HUDEP-2 (cell line): ENCODE measurements at regions not wholly inside any gene's neighbourhood (a gene's known extent, or its start where the extent isn't known, plus 50 kb on each side); places are given as distances from the start of the nearest gene placed in this dataset.
"Not testable (repeated sequence)": the region's sequence is repeated elsewhere in the genome, so short reads cannot be mapped to it uniquely, and the experiment has no call there.

Source experiments
- DNase-seq, 76 experiments: peaks; one replicate each; lab custom pipeline; 2025; ENCODE audit not compliant: unreplicated experiment in 76 of 76; lab: John Stamatoyannopoulos, UW

GRCh38 chr10:34016576-34016975 is 682.1 kb upstream of the NRP1 start:
- DNase-seq = no peak

GRCh38 chr10:34015700-34016099 is 681.2 kb upstream of the NRP1 start:
- no peak for DNase-seq

GRCh38 chr10:34013235-34013634 is 678.8 kb upstream of the NRP1 start:
- no peak for DNase-seq

- no peak for DNase-seq
Observed at GRCh38 chr10:34010891-34011290, 676.4 kb upstream of the NRP1 start.

GRCh38 chr10:34010228-34010627 is 675.8 kb upstream of the NRP1 start:
- DNase-seq = not testable (repeated sequence)

- no peak for DNase-seq
Observed at GRCh38 chr10:34008656-34009055, 674.2 kb upstream of the NRP1 start.

GRCh38 chr10:34006471-34006870 is 672.0 kb upstream of the NRP1 start:
- no peak for DNase-seq

- DNase-seq = no peak
Observed at GRCh38 chr10:34003561-34003960, 669.1 kb upstream of the NRP1 start.

GRCh38 chr10:34002896-34003295 is 668.4 kb upstream of the NRP1 start:
- no peak for DNase-seq

GRCh38 chr10:34001831-34002230 is 667.4 kb upstream of the NRP1 start:
- DNase-seq = no peak

GRCh38 chr10:34001087-34001580 is 666.7 kb upstream of the NRP1 start:
- no peak for DNase-seq

- DNase-seq = no peak
Observed at GRCh38 chr10:33993917-33994316, 659.5 kb upstream of the NRP1 start.

- DNase-seq = no peak
Observed at GRCh38 chr10:33991924-33992323, 657.5 kb upstream of the NRP1 start.

GRCh38 chr10:33986515-33986914 is 652.0 kb upstream of the NRP1 start:
- no peak for DNase-seq

- no peak for DNase-seq
Observed at GRCh38 chr10:33986016-33986415, 651.5 kb upstream of the NRP1 start.

- no peak for DNase-seq
Observed at GRCh38 chr10:33982995-33983394, 648.5 kb upstream of the NRP1 start.

- DNase-seq = no peak
Observed at GRCh38 chr10:33981301-33981700, 646.8 kb upstream of the NRP1 start.

- no peak for DNase-seq
Observed at GRCh38 chr10:33979195-33979594, 644.7 kb upstream of the NRP1 start.

GRCh38 chr10:33975481-33975880 is 641.0 kb upstream of the NRP1 start:
- no peak for DNase-seq

- no peak for DNase-seq
Observed at GRCh38 chr10:33974976-33975478, 640.6 kb upstream of the NRP1 start.

GRCh38 chr10:33968983-33969382 is 634.5 kb upstream of the NRP1 start:
- DNase-seq = no peak

GRCh38 chr10:33967606-33968120 is 633.2 kb upstream of the NRP1 start:
- no peak for DNase-seq

- no peak for DNase-seq
Observed at GRCh38 chr10:33966946-33967345, 632.5 kb upstream of the NRP1 start.
